ENCODE measurements at regions not wholly inside any gene's neighbourhood (a gene's known extent, or its start where the extent isn't known, plus 50 kb on each side); places are given as distances from the start of the nearest gene placed in this dataset.

DNA sequence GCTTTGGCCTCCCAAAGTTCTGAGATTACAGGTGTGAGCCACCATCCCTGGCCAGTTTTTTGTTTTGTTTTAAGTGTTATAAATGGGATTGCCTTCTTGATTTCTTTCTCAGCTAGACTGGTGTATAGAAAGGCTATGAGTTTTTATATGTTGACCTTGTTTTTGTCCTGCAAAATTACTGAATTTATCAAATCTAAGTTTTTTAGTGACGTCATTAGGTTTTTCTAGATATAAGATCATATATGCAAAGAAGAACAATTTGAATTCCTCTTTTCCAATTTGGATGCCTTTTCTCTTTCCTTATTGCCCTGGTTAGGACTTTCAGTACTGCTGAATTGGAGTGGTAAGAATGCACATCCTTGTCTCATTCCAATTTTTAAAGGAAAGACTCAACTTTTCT, 81.3 kb upstream of the MOCS1 start:
- H3K27ac ChIP-seq (ENCODE audit: low read depth, low read length), result no peak overlapping the region
- no peaks in the 10 kb centered on the region for H3K9me3 ChIP-seq (ENCODE audit: control insufficient read depth, insufficient read depth, low read length)
- no CpG with 5 or more reads among the region's 1 CpG for WGBS (ENCODE audit: insufficient coverage)
- H3K4me3 ChIP-seq (ENCODE audit: low read depth, low read length), result no peak overlapping the region
- H3K36me3 ChIP-seq (ENCODE audit: control insufficient read depth, insufficient read depth, low read length), result no peaks in the 10 kb centered on the region
- no peaks in the 10 kb centered on the region for H3K4me1 ChIP-seq (ENCODE audit: control insufficient read depth, insufficient read depth, low read length)
- H3K27me3 ChIP-seq (ENCODE audit: control insufficient read depth, insufficient read depth, low read length), result no peaks in the 10 kb centered on the region
- DNase-seq (ENCODE audit: low read depth in 4 of 6, low spot score in 6 of 6), result no peak

DNA sequence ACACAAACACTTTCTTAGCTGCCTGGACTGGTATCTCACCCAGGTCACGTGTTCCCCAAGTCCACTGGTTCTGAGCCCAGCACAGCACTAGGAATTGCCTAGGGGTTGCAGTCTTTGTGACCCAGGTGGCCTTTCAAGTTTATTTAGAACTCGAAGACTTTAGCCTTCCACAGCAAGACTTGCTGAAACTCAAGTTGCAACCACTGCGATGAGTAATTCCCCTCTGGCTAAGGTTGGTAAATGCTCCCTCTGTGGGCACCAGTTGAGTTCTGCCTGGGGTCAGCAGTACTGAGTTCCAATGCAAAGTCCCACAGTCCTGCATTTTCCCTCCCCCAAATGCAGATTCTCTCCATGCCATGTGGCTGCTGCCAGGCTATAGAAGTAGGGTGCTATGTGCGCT, 77.6 kb upstream of the MOCS1 start:
- H3K4me1 ChIP-seq (ENCODE audit: control insufficient read depth, insufficient read depth, low read length), result no peaks in the 10 kb centered on the region
- no peak overlapping the region for H3K4me3 ChIP-seq (ENCODE audit: low read depth, low read length)
- peaks cover 2% of the 10 kb centered on the region for H3K9me3 ChIP-seq (ENCODE audit: control insufficient read depth, insufficient read depth, low read length)
- no peak overlapping the region for H3K27ac ChIP-seq (ENCODE audit: low read depth, low read length)
- no peaks in the 10 kb centered on the region for H3K27me3 ChIP-seq (ENCODE audit: control insufficient read depth, insufficient read depth, low read length)
- H3K36me3 ChIP-seq (ENCODE audit: control insufficient read depth, insufficient read depth, low read length), result no peaks in the 10 kb centered on the region
- 84% methylated on average over 4 of the region's 4 CpGs for WGBS (ENCODE audit: insufficient coverage)
- no peak for DNase-seq (ENCODE audit: low read depth in 4 of 6, low spot score in 6 of 6)

GRCh38 chr6:40000964-40001515, 66.8 kb upstream of the MOCS1 start:
- H3K4me1 ChIP-seq (ENCODE audit: control insufficient read depth, insufficient read depth, low read length), result no peaks in the 10 kb centered on the region
- no peak for DNase-seq (ENCODE audit: low read depth in 4 of 6, low spot score in 6 of 6)

GRCh38 chr6:39999006-39999867, 65.0 kb upstream of the MOCS1 start:
- Histone ChIP-seq H3K9me3 (ENCODE audit: control insufficient read depth, insufficient read depth, low read length) (peaks cover 5% of the 10 kb centered on the region), H3K4me3 (ENCODE audit: low read depth, low read length) (no peak overlapping the region), H3K27me3 (ENCODE audit: control insufficient read depth, insufficient read depth, low read length) (no peaks in the 10 kb centered on the region), H3K27ac (ENCODE audit: low read depth, low read length) (no peak overlapping the region), H3K36me3 (ENCODE audit: control insufficient read depth, insufficient read depth, low read length) (no peaks in the 10 kb centered on the region), H3K4me1 (ENCODE audit: control insufficient read depth, insufficient read depth, low read length) (no peaks in the 10 kb centered on the region)
- DNase-seq (ENCODE audit: low read depth in 4 of 6, low spot score in 6 of 6), result no peak
- 88% methylated on average over 9 of the region's 11 CpGs for WGBS (ENCODE audit: insufficient coverage)

More at GRCh38 chr6:40000964-40001515, 66.8 kb upstream of the MOCS1 start:
- 60% methylated on average over 1 of the region's 4 CpGs for WGBS (ENCODE audit: insufficient coverage)
- no peaks in the 10 kb centered on the region for H3K27me3 ChIP-seq (ENCODE audit: control insufficient read depth, insufficient read depth, low read length)
- no peaks in the 10 kb centered on the region for H3K36me3 ChIP-seq (ENCODE audit: control insufficient read depth, insufficient read depth, low read length)
- peaks cover 5% of the 10 kb centered on the region for H3K9me3 ChIP-seq (ENCODE audit: control insufficient read depth, insufficient read depth, low read length)
- no peak overlapping the region for H3K27ac ChIP-seq (ENCODE audit: low read depth, low read length)
- no peak overlapping the region for H3K4me3 ChIP-seq (ENCODE audit: low read depth, low read length)

DNA sequence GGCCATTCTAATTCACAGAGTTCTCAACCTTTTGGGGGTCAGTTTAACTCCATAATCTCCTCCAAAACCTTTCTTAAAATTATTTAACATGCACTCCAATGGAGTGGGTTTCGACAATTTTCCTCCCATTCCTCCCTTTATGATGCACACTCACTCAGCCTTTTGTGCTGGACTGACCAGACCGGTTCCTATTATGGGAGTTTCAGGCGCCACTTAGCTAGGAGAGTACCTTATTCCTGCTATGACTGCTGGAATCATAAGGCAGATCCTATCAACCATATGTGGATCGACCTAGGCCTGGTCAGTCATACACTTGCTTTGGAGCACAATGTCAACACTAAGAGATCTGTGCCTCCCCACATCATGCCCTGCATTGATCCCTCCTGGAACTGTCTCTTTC, 63.9 kb upstream of the MOCS1 start:
- 95% methylated on average over 3 of the region's 4 CpGs for WGBS (ENCODE audit: insufficient coverage)
- no peak for DNase-seq (ENCODE audit: low read depth in 4 of 6, low spot score in 6 of 6)

GRCh38 chr6:39997101-39997635, 62.9 kb upstream of the MOCS1 start:
- H3K36me3 ChIP-seq (ENCODE audit: control insufficient read depth, insufficient read depth, low read length), result no peaks in the 10 kb centered on the region
- H3K27ac ChIP-seq (ENCODE audit: low read depth, low read length), result no peak overlapping the region
- DNase-seq (ENCODE audit: low read depth in 4 of 6, low spot score in 6 of 6), result no peak
- 88% methylated on average over 7 of the region's 8 CpGs for WGBS (ENCODE audit: insufficient coverage)
- no peak overlapping the region for H3K4me3 ChIP-seq (ENCODE audit: low read depth, low read length)
- no peaks in the 10 kb centered on the region for H3K4me1 ChIP-seq (ENCODE audit: control insufficient read depth, insufficient read depth, low read length)
- no peaks in the 10 kb centered on the region for H3K27me3 ChIP-seq (ENCODE audit: control insufficient read depth, insufficient read depth, low read length)
- H3K9me3 ChIP-seq (ENCODE audit: control insufficient read depth, insufficient read depth, low read length), result peaks cover 9% of the 10 kb centered on the region

More for the DNA sequence above, 63.9 kb upstream of the MOCS1 start:
- H3K27me3 ChIP-seq (ENCODE audit: control insufficient read depth, insufficient read depth, low read length), result no peaks in the 10 kb centered on the region
- H3K9me3 ChIP-seq (ENCODE audit: control insufficient read depth, insufficient read depth, low read length), result peaks cover 9% of the 10 kb centered on the region
- H3K27ac ChIP-seq (ENCODE audit: low read depth, low read length), result no peak overlapping the region
- no peaks in the 10 kb centered on the region for H3K36me3 ChIP-seq (ENCODE audit: control insufficient read depth, insufficient read depth, low read length)
- no peaks in the 10 kb centered on the region for H3K4me1 ChIP-seq (ENCODE audit: control insufficient read depth, insufficient read depth, low read length)
- H3K4me3 ChIP-seq (ENCODE audit: low read depth, low read length), result no peak overlapping the region

DNA sequence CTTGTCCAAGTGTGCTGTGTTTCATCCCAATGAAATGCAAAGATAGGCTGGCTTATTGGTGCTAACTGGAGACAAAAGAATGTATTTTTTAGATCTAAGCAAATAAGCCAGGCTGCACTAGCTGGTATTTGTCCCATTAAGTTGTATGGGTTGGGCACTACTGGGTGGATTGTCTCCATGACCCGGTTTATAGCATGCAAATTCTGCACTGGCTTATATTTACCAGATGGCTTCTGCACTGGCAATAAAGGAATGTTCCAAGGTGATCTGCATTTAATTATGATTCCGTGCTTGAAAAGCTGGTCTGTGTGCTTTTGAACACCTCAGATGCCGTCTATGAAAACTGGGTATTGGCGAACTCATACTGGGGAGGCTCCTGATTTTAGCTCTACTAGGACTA, 61.4 kb upstream of the MOCS1 start:
- Histone ChIP-seq H3K27ac (ENCODE audit: low read depth, low read length) (no peak overlapping the region), H3K36me3 (ENCODE audit: control insufficient read depth, insufficient read depth, low read length) (no peaks in the 10 kb centered on the region), H3K4me1 (ENCODE audit: control insufficient read depth, insufficient read depth, low read length) (no peaks in the 10 kb centered on the region), H3K4me3 (ENCODE audit: low read depth, low read length) (no peak overlapping the region), H3K9me3 (ENCODE audit: control insufficient read depth, insufficient read depth, low read length) (peaks cover 9% of the 10 kb centered on the region), H3K27me3 (ENCODE audit: control insufficient read depth, insufficient read depth, low read length) (no peaks in the 10 kb centered on the region)
- 93% methylated on average over 3 of the region's 4 CpGs for WGBS (ENCODE audit: insufficient coverage)
- no peak for DNase-seq (ENCODE audit: low read depth in 4 of 6, low spot score in 6 of 6)

DNA sequence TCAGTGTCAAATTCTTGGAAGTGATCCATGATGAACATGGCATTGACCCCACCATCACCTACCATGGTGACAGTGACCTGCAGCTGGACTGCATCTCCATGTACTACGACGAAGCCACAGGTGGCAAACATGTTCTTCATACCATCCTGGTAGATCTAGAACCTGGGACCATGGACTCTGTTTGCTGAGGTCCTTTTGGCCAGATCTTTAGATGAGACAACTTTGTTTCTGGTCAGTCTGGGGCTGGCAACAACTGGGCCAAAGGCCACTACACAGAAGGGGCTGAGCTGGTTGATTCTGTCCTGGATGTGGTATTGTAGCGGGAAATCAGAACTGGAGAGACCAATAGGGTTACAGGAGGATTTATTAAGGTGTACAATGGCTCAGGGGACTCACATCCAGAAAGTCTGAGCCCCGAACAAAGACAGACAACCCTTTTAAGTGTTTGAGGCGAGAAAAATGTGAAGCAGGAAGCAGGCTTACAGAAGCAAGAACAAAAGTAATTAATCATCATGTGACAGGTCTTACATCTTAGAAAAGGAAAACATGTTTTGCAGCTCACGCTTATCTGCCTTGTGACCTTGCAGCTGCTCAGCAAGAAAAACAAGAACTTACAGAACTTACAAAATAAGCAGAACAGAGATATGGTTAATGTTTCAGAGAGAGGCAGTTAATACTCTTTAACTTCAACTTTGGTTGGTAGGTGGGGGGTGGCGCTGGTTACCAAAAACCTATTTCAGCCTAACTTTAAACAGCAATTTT, 58.8 kb upstream of the MOCS1 start:
- Histone ChIP-seq H3K27me3 (ENCODE audit: control insufficient read depth, insufficient read depth, low read length) (no peaks in the 10 kb centered on the region), H3K4me3 (ENCODE audit: low read depth, low read length) (no peak overlapping the region), H3K4me1 (ENCODE audit: control insufficient read depth, insufficient read depth, low read length) (no peaks in the 10 kb centered on the region), H3K27ac (ENCODE audit: low read depth, low read length) (no peak overlapping the region), H3K9me3 (ENCODE audit: control insufficient read depth, insufficient read depth, low read length) (peaks cover 4% of the 10 kb centered on the region), H3K36me3 (ENCODE audit: control insufficient read depth, insufficient read depth, low read length) (no peaks in the 10 kb centered on the region)
- 81% methylated on average over 4 of the region's 7 CpGs for WGBS (ENCODE audit: insufficient coverage)
- DNase-seq (ENCODE audit: low read depth in 4 of 6, low spot score in 6 of 6), result no peak
